GM12874 (cell line): ENCODE measurements at regions not wholly inside any gene's neighbourhood (a gene's known extent, or its start where the extent isn't known, plus 50 kb on each side); places are given as distances from the start of the nearest gene placed in this dataset.

ENCODE experiments used
- TF ChIP-seq, protein P1 (sequence below): IDR thresholded peaks from 2 replicates; pipeline ENCODE4 v1.5.1; 2011; ENCODE audit warnings: low read depth, mild to moderate bottlenecking, control low read depth, low read length, moderate library complexity; ENCODE audit not compliant: insufficient read depth

DNA sequence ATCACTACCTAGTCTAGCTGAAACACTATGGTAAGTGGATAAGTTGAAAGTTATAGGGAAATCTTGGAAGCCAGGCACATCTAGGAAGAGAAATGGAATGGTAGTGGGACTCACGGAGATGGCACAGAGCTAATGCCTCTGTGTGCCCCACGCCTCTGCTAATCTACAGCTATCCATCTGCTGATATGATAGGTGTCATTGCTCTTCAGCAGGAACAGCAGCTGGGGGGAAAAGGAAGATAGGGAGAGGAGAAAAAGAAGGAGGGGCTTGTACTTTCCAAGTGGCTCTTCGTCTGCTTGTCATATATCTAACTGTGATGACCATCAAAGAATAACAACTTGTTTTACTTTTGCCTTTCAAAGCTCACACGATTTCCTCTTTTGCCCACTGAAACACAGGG, 1199.1 kb upstream of the SORCS1 start:
- TF ChIP-seq, protein P1, sequence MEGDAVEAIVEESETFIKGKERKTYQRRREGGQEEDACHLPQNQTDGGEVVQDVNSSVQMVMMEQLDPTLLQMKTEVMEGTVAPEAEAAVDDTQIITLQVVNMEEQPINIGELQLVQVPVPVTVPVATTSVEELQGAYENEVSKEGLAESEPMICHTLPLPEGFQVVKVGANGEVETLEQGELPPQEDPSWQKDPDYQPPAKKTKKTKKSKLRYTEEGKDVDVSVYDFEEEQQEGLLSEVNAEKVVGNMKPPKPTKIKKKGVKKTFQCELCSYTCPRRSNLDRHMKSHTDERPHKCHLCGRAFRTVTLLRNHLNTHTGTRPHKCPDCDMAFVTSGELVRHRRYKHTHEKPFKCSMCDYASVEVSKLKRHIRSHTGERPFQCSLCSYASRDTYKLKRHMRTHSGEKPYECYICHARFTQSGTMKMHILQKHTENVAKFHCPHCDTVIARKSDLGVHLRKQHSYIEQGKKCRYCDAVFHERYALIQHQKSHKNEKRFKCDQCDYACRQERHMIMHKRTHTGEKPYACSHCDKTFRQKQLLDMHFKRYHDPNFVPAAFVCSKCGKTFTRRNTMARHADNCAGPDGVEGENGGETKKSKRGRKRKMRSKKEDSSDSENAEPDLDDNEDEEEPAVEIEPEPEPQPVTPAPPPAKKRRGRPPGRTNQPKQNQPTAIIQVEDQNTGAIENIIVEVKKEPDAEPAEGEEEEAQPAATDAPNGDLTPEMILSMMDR, result no peak

DNA sequence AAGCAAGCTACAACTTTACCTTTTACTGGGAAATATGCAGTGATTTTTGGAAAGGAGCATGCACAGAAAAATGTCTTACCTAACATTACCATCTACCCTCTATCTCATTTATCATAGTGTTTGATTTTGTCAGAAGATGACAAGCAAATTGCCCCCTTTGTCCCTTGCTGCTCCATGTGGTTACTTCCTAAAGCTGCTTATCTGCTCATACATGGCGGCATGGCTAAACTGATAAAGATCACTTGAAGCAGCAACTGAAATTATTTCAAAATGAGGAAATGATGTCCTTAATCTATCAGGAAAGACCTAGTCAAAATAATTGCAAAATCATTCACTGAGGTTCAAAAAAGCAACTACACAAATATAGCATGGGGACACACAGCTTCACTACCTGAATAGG, 1198.5 kb upstream of the SORCS1 start:
- TF ChIP-seq, protein P1, result no peak

DNA sequence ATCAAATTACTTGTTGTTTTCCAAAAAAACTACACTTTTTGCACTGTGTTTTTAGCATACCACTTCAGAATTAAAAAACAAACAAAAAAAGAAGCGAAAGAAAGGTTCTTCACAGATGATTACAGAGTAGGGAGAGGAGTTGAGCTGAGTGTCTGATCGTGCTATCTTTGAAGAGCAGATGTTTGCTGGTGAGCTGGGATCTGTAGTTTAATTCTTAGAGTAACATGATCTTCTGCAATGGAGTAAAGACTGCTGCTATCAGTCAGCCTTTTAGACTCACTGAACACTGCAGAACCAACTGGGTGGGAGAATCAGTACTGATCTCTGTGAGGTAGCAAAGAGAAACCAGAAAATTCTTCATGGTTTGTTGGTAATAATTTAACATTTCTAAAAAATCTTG, 1197.8 kb upstream of the SORCS1 start:
- TF ChIP-seq, protein P1, result no peak

DNA sequence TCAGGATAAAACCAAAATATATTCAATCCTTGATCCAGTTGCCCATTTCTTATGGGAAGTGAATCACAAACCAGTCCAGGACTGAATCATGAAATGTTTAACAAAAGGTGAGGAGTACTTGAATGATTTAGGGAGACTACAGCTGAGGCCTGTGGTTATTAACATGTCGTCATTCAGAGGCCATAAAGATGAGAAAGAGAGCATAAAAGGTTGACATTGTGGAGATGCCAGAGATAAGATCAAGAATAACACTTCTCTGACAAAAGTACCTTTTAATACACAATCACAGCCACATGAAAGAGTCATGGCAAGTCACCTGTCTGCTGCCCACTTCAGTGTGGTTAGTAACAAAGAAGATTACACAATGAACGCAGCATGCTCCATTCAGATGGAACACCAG, 1195.7 kb upstream of the SORCS1 start:
- TF ChIP-seq, protein P1, result no peak

DNA sequence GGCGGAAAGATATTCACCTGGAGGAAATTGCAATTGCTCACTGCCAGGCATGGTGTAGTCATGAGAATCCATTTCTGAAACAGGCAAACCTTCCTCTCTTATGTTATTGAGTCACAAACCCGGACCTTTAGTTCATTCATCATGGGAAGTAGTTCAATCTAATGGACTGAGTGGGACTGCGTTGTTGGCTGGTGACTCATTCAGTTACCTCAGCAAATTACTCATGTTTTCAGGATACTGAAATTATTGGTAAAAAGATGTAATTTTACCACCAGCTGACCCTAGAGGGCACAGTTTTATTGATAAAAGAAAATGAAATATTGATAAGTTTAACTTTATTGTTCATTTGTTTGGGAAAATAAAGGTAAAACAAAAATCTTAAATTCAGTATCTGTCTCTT, 1194.4 kb upstream of the SORCS1 start:
- TF ChIP-seq, protein P1, result no peak

DNA sequence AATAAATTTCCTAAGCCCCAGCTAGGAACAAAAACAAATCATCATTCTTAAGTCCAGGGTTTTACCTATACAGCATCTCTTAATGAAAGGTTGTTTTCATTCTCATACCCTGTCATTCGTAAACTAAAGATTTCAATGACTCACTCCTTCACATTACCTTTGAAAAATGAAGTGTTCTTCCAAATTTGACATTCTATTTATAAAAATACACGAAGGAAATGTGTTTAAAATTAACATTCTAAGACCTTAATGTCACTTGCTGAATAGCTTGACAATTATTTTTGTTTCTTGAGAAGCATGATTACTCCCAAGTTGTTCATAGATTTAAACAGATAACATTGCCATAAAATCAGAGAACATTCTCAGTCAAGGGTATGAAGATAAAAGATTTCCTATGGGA, 1188.3 kb upstream of the SORCS1 start:
- TF ChIP-seq, protein P1, result no peak

DNA sequence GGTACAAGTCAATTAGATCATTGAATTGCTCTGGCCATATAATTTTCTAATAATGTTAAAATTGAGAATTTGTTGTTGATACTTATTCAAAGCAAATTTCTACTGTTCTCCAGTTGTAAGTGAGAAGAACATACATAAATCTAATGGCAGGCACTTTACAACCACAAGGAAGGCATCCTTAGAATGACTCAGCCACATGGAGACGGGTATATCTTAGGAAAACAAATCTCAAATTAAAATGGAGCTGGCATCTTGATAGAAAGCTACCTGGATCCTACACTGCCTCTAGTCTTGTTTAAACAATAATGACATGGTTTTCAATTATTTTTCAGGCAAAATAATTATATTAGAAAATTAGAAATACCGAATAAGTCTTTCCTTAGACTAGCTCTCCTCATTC, 1183.7 kb upstream of the SORCS1 start:
- TF ChIP-seq, protein P1, result no peak

DNA sequence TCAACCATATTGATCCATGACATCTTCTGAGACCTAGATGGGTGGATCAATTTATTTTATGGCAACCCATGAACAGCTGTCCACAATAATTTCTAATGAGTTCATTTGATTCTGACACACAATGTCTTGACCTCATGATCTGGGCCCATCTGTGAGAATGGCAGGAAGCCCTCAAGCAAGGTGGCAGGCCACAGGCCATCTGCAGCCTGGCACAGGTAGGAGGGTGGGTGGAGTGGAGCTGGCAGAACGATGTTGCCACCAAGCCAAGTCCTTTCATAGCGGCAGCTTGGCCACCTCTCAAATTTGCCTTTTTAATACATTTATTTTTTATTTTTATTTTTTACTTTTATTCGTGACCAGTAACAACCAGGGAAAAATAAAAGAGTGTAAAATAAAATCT, 1181.6 kb upstream of the SORCS1 start:
- TF ChIP-seq, protein P1, result no peak
